ENCODE measurements at regions not wholly inside any gene's neighbourhood (a gene's known extent, or its start where the extent isn't known, plus 50 kb on each side); places are given as distances from the start of the nearest gene placed in this dataset.

DNA sequence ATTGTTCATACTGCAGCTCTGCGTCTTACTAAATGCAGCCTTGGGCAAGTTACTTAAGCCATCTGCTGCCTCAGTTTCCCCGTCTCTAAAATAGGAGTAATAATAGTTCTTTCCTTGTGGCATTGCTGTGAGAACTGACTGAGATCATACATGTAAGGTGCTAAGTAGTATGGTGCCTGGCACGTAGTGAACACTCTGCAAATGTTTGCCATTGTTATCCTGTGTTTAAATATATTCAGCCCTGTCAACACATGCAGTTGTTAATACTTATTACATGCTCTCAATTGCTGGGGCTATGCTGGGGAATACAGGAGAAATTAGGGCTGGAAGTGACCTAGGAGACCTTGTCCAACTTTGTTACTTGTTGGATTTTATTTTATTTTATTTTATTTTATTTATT is 105.2 kb upstream of the RAI14 start:
- no peak for TF ChIP-seq POLR2AphosphoS5 (IDR thresholded peaks at IDR 0.05; ENCODE audit: low read depth, low read length)
- TF ChIP-seq, protein P1, sequence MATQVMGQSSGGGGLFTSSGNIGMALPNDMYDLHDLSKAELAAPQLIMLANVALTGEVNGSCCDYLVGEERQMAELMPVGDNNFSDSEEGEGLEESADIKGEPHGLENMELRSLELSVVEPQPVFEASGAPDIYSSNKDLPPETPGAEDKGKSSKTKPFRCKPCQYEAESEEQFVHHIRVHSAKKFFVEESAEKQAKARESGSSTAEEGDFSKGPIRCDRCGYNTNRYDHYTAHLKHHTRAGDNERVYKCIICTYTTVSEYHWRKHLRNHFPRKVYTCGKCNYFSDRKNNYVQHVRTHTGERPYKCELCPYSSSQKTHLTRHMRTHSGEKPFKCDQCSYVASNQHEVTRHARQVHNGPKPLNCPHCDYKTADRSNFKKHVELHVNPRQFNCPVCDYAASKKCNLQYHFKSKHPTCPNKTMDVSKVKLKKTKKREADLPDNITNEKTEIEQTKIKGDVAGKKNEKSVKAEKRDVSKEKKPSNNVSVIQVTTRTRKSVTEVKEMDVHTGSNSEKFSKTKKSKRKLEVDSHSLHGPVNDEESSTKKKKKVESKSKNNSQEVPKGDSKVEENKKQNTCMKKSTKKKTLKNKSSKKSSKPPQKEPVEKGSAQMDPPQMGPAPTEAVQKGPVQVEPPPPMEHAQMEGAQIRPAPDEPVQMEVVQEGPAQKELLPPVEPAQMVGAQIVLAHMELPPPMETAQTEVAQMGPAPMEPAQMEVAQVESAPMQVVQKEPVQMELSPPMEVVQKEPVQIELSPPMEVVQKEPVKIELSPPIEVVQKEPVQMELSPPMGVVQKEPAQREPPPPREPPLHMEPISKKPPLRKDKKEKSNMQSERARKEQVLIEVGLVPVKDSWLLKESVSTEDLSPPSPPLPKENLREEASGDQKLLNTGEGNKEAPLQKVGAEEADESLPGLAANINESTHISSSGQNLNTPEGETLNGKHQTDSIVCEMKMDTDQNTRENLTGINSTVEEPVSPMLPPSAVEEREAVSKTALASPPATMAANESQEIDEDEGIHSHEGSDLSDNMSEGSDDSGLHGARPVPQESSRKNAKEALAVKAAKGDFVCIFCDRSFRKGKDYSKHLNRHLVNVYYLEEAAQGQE (IDR thresholded peaks at IDR 0.05; ENCODE audit: insufficient read depth in 1 of 2, low read depth in 2 of 2, low read length in 2 of 2): no peak
- no peak for TF ChIP-seq TAF1 (IDR thresholded peaks at IDR 0.05; ENCODE audit: borderline replicate concordance, insufficient read depth, low read length)
- TF ChIP-seq SIN3A (IDR thresholded peaks at IDR 0.05; ENCODE audit: borderline replicate concordance, insufficient read depth, low read length): no peak
